Type B pancreatic cell (in vitro differentiated cells): ENCODE measurements at regions not wholly inside any gene's neighbourhood (a gene's known extent, or its start where the extent isn't known, plus 50 kb on each side); places are given as distances from the start of the nearest gene placed in this dataset.

Experiments
- DNase-seq: peaks from one replicate; pipeline ENCODE4 v3.0.0; 2021; ENCODE audit warnings: mixed read lengths; ENCODE audit not compliant: unreplicated experiment; ENCODE audit errors: extremely low spot score
- H3K27ac Mint-ChIP-seq: 2 replicates; pipeline ENCODE4 v1.8.0; 2021; ENCODE audit warnings: mild to moderate bottlenecking, mixed read lengths
- H3K27me3 Mint-ChIP-seq: 2 replicates; pipeline ENCODE4 v1.8.0; 2021; ENCODE audit warnings: mixed read lengths
- H3K36me3 Mint-ChIP-seq: 2 replicates; pipeline ENCODE4 v1.8.0; 2021; ENCODE audit warnings: mixed read lengths
- H3K4me1 Mint-ChIP-seq: one replicate; pipeline ENCODE4 v1.8.0; 2021; ENCODE audit warnings: mixed read lengths; ENCODE audit not compliant: unreplicated experiment
- H3K4me3 Mint-ChIP-seq: 2 replicates; pipeline ENCODE4 v1.8.0; 2021; ENCODE audit warnings: mild to moderate bottlenecking, mixed read lengths
- H3K9me3 Mint-ChIP-seq: 2 replicates; pipeline ENCODE4 v1.8.0; 2021; ENCODE audit warnings: mixed read lengths
- CTCF ChIP-seq: fragments of 200-600 bp; sonication (generic); conservative IDR thresholded peaks from 2 replicates; pipeline ENCODE4 v1.5.0; 2021; ENCODE audit warnings: antibody characterized with exemption, mild to moderate bottlenecking

GRCh38 chr2:14933753-14934152 is 301.2 kb downstream of the LRATD1 start:
- H3K27me3 Mint-ChIP-seq = no peaks in the 10 kb centered on the region
- H3K4me1 Mint-ChIP-seq = peaks cover 9% of the 10 kb centered on the region
- H3K4me3 Mint-ChIP-seq = no peak overlapping the region
- DNase-seq = no peak
- H3K27ac Mint-ChIP-seq = no peak overlapping the region
- TF ChIP-seq CTCF = no peak
- H3K9me3 Mint-ChIP-seq = no peaks in the 10 kb centered on the region
- H3K36me3 Mint-ChIP-seq = no peaks in the 10 kb centered on the region

GRCh38 chr2:14936426-14936825 is 303.9 kb downstream of the LRATD1 start:
- TF ChIP-seq CTCF = no peak
- DNase-seq = no peak
- Mint-ChIP-seq H3K36me3 (no peaks in the 10 kb centered on the region), H3K4me1 (peaks cover 9% of the 10 kb centered on the region), H3K27me3 (no peaks in the 10 kb centered on the region), H3K27ac (no peak overlapping the region), H3K9me3 (peaks cover 5% of the 10 kb centered on the region), H3K4me3 (no peak overlapping the region)

- H3K9me3 Mint-ChIP-seq = peaks cover 5% of the 10 kb centered on the region
Observed at GRCh38 chr2:14937336-14937735, 304.8 kb downstream of the LRATD1 start.

GRCh38 chr2:14941151-14941631 is 308.7 kb downstream of the LRATD1 start:
- no peak for TF ChIP-seq CTCF

More at GRCh38 chr2:14937336-14937735, 304.8 kb downstream of the LRATD1 start:
- TF ChIP-seq CTCF = no peak
- Mint-ChIP-seq H3K27me3 (no peaks in the 10 kb centered on the region), H3K4me3 (no peak overlapping the region), H3K27ac (no peak overlapping the region), H3K4me1 (peaks cover 9% of the 10 kb centered on the region), H3K36me3 (no peaks in the 10 kb centered on the region)
- no peak for DNase-seq

GRCh38 chr2:14942987-14943386 is 310.5 kb downstream of the LRATD1 start:
- Mint-ChIP-seq H3K27me3 (no peaks in the 10 kb centered on the region), H3K9me3 (peaks cover 10% of the 10 kb centered on the region)

More at GRCh38 chr2:14941151-14941631, 308.7 kb downstream of the LRATD1 start:
- no peak for DNase-seq
- H3K4me3 Mint-ChIP-seq = no peak overlapping the region
- no peak overlapping the region for H3K27ac Mint-ChIP-seq
- peaks cover 10% of the 10 kb centered on the region for H3K9me3 Mint-ChIP-seq
- H3K4me1 Mint-ChIP-seq = no peaks in the 10 kb centered on the region
- H3K36me3 Mint-ChIP-seq = no peaks in the 10 kb centered on the region
- H3K27me3 Mint-ChIP-seq = no peaks in the 10 kb centered on the region

More at GRCh38 chr2:14942987-14943386, 310.5 kb downstream of the LRATD1 start:
- DNase-seq = no peak
- Mint-ChIP-seq H3K4me3 (no peak overlapping the region), H3K27ac (no peak overlapping the region), H3K4me1 (no peaks in the 10 kb centered on the region), H3K36me3 (no peaks in the 10 kb centered on the region)
- TF ChIP-seq CTCF = no peak
